HG03571 (cell line): ENCODE measurements at regions not wholly inside any gene's neighbourhood (a gene's known extent, or its start where the extent isn't known, plus 50 kb on each side); places are given as distances from the start of the nearest gene placed in this dataset.
"Not testable (repeated sequence)": the region's sequence is repeated elsewhere in the genome, so short reads cannot be mapped to it uniquely, and the experiment has no call there.

Source experiments
- ATAC-seq: cut with Tn5 transposase; IDR thresholded peaks from one replicate; pipeline ENCODE4 v1.9.1; 2021; ENCODE audit not compliant: unreplicated experiment

GRCh38 chr7:112668561-112668960, 121.6 kb downstream of the TMEM168 start:
- ATAC-seq: no peak

GRCh38 chr7:112669306-112669705, 120.9 kb downstream of the TMEM168 start:
- no peak for ATAC-seq

- ATAC-seq: no peak
Measured at GRCh38 chr7:112670193-112670592, 120.0 kb downstream of the TMEM168 start.

DNA sequence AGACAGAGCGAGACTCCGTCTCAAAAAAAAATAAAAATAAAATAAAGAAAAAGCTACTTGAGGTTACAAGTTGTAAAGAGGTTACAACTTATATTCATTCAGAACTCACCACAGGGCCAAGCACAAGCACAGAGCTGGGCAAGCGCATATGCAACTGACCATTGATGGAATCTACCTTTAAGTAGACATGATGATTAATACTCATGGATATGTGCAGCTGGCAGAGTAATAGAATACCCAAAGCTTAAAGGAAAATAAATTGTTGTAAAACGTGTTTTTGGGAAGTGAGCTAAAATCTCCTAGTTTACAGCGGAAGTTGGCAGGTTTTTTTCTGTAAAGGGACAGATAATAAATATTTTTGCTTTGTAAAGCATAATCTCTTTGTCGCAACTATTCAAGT, 111.6 kb downstream of the TMEM168 start:
- no peak for ATAC-seq

DNA sequence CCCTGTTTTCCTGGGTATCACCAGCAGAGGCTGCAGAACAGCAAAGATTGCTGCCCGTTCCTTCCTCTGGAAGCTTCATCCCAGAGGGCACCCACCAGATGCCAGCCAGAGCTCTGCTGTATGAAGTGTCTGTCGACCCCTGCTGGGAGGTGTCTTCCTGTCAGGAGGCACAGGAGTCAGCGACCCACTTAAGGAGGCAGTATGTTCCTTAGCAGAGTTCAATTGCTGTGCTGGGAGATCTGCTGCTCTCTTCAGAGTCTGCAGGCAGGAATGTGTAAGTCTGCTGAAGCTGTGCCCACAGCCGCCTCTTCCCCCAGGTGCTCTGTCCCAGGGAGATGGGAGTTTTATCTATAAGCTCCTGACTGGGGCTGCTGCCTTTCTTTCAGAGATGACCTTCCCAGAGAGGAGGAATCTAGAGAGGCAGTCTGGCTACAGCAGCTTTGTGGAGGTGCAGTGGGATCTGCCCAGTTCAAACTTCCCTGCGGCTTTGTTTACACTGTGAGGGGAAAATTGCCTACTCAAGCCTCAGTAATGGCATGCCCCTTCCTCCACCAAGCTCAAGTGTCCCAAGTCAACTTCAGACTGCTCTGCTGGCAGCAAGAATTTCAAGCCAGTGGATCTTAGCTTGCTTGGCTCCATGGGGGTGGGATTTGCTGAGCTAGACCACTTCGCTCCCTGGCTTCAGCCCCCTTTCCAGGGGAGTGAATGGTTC, 100.6 kb downstream of the TMEM168 start:
- ATAC-seq: not testable (repeated sequence)

- no peak for ATAC-seq
Measured at GRCh38 chr7:112692333-112692732, 97.9 kb downstream of the TMEM168 start.

DNA sequence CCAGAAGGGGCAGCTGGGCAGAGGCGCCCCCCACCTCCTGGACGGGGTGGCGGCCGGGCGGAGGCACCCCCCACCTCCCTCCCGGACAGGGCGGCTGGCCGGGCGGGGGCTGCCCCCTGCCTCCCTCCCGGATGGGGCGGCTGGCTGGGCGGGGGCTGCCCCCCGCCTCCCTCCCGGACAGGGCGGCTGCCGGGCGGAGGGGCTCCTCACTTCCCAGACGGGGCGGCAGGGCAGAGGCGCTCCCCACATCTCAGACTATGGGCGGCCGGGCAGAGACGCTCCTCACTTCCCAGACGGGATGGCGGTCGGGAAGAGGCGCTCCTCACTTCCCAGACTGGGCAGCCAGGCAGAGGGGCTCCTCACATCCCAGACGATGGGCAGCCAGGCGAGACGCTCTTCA, 93.0 kb downstream of the TMEM168 start:
- ATAC-seq: not testable (repeated sequence)

DNA sequence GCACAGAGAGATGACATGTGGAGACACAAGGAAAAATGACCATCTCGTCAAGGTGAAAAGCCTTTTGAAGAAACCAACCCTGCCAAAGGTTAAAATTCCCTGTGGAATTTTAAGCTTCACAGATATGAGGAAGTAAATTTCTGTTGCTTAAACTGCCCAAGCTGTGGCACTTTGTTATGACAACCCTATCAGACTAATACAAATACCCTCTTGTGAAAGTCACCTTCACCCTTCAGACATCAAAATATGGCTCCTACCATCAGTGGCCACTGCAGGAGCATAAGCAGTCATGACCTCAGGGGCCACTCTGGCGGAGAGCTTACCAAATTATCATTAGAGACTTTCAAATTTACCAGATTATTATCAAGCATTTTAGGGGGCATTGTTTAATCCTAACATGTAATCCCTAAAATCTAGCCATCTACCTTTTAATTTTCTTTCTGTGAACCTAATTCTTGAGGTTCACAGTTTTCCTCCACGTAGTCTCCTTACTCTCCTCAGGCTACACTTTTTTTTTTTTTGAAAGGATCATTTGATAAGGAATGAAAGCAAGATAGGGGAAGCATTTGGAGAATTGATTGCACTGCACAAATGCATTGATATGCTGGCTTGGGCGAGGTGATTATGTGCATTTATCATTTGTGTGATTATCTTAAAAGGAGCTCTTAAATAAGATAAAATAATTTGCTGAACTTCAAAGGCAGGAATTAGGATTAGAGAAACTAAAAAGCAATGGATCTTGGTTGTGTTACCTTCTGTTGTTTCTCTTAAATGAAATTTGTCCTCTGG, 90.3 kb downstream of the TMEM168 start:
- ATAC-seq: no peak

- no peak for ATAC-seq
Measured at GRCh38 chr7:112701456-112701855, 88.7 kb downstream of the TMEM168 start.

DNA sequence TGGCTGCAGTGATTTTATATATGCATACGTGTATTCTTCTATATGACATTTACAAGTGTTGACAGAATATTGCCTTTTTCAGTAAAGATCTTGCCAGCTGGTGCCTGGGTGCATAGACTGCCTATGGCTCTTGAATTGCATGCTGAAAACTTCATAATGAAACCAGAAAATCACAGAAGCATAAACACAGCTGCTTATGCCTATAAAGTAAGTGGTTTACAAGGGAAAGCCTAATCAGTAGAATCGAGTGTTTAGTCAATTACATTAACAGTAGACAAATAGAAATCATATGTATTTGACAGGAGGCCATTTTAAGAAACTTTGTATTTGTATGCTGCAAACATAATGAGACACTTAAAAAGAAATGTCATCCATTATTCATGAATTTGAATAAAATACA, 82.5 kb downstream of the TMEM168 start:
- no peak for ATAC-seq

DNA sequence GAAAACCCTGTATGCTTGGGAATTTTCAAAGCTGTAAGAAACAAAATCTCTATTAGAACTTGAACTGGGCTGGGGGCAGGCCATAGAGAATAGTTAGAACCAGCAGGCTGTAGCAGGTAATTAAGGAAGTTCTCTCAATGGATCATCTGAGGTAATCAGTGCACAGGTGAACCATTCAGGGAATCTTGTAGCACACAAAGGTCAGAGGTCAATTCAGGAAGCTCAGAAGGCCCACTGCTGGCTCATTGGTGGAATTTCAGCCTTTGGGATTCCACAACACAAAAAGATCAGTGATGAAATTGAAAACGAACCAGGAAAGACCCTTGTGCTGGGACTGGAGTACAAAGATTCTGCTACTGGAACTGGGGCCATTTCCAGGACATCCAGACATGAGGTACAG, 82.0 kb downstream of the TMEM168 start:
- ATAC-seq: no peak
